ENCODE measurements at regions not wholly inside any gene's neighbourhood (a gene's known extent, or its start where the extent isn't known, plus 50 kb on each side); places are given as distances from the start of the nearest gene placed in this dataset.

GRCh38 chr11:15649371-15650104 lies 534.8 kb downstream of the INSC start:
- TF ChIP-seq CTCF (IDR thresholded peaks at IDR 0.05 in 8 of 11, conservative IDR thresholded peaks at IDR 0.05 in 3 of 11) (no peak), POLR2A (IDR thresholded peaks at IDR 0.05) (no peak)
